Upper lobe of left lung (tissue), 4 donors: ENCODE measurements at regions not wholly inside any gene's neighbourhood (a gene's known extent, or its start where the extent isn't known, plus 50 kb on each side); places are given as distances from the start of the nearest gene placed in this dataset.

ENCODE experiments used
- POLR2A ChIP-seq, 4 donors: fragments of 450-650 bp; IDR thresholded peaks; one replicate each; pipeline ENCODE4 v1.5.1; 2016 to 2017; ENCODE audit warnings: antibody characterized with exemption in 4 of 4, mild to moderate bottlenecking in 2 of 4
- POLR2AphosphoS5 ChIP-seq, 2 donors: sonication (generic); formaldehyde crosslinking; IDR thresholded peaks; one replicate each; pipeline ENCODE4 v1.5.1; 2017; ENCODE audit warnings: antibody characterized with exemption in 2 of 2
- TF ChIP-seq, protein P1 (sequence below), 6 experiments: fragments of 450-650 bp in 4 of 6; fragments of 200-600 bp in 2 of 6; sonication (generic) in 2 of 6; IDR thresholded peaks; one replicate each; pipeline ENCODE4 v1.5.1; 2016 to 2019; ENCODE audit warnings: antibody characterized with exemption in 6 of 6

DNA sequence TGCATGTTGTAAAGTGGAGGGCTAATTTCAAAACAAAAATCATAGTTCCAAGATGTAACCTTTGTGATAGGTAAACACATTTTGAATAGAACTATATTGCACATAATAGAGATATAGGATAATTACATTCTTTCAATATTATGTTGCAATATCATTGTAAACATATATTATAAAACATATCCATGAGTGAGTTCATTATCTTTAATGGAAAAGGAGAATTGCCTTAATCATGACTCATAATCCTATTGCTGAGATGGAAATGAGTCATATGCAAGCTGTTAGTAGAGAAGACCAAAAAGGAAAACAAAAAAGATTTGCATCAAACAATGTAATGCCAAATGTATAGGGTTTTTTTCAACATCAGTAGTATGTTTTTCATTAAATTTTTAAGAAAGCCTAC lies 73.7 kb upstream of the WDR44 start:
- TF ChIP-seq, protein P1, sequence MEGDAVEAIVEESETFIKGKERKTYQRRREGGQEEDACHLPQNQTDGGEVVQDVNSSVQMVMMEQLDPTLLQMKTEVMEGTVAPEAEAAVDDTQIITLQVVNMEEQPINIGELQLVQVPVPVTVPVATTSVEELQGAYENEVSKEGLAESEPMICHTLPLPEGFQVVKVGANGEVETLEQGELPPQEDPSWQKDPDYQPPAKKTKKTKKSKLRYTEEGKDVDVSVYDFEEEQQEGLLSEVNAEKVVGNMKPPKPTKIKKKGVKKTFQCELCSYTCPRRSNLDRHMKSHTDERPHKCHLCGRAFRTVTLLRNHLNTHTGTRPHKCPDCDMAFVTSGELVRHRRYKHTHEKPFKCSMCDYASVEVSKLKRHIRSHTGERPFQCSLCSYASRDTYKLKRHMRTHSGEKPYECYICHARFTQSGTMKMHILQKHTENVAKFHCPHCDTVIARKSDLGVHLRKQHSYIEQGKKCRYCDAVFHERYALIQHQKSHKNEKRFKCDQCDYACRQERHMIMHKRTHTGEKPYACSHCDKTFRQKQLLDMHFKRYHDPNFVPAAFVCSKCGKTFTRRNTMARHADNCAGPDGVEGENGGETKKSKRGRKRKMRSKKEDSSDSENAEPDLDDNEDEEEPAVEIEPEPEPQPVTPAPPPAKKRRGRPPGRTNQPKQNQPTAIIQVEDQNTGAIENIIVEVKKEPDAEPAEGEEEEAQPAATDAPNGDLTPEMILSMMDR (IDR thresholded peaks at IDR 0.05): no peak
- TF ChIP-seq POLR2A (IDR thresholded peaks at IDR 0.05) (no peak), POLR2AphosphoS5 (IDR thresholded peaks at IDR 0.05) (no peak)
